Endothelial cell (in vitro differentiated cells): ENCODE measurements at regions not wholly inside any gene's neighbourhood (a gene's known extent, or its start where the extent isn't known, plus 50 kb on each side); places are given as distances from the start of the nearest gene placed in this dataset.

Source experiments
- DNase-seq: peaks from one replicate; pipeline ENCODE4 v3.0.0; 2021; ENCODE audit warnings: low spot score
- H3K27ac Mint-ChIP-seq: one replicate; pipeline ENCODE4 v1.8.0; 2021; ENCODE audit warnings: mixed read lengths, inconsistent platforms; ENCODE audit not compliant: unreplicated experiment
- H3K27me3 Mint-ChIP-seq: one replicate; pipeline ENCODE4 v1.8.0; 2021; ENCODE audit warnings: mild to moderate bottlenecking, moderate library complexity, mixed read lengths, inconsistent platforms; ENCODE audit not compliant: unreplicated experiment
- H3K36me3 Mint-ChIP-seq: one replicate; pipeline ENCODE4 v1.8.0; 2021; ENCODE audit warnings: mild to moderate bottlenecking, low read depth, mixed read lengths, inconsistent platforms; ENCODE audit not compliant: unreplicated experiment
- H3K4me1 Mint-ChIP-seq: one replicate; pipeline ENCODE4 v1.8.0; 2021; ENCODE audit warnings: mild to moderate bottlenecking, mixed read lengths, inconsistent platforms; ENCODE audit not compliant: unreplicated experiment
- H3K4me3 Mint-ChIP-seq: one replicate; pipeline ENCODE4 v1.8.0; 2021; ENCODE audit warnings: mild to moderate bottlenecking, mixed read lengths, inconsistent platforms; ENCODE audit not compliant: unreplicated experiment
- H3K9me3 Mint-ChIP-seq: one replicate; pipeline ENCODE4 v1.8.0; 2021; ENCODE audit warnings: mixed read lengths, inconsistent platforms; ENCODE audit not compliant: unreplicated experiment
- TF ChIP-seq, protein P1 (sequence below): fragments of 200-600 bp; sonication (generic); IDR thresholded peaks from one replicate; pipeline ENCODE4 v1.5.0; 2021; ENCODE audit warnings: antibody characterized with exemption; ENCODE audit not compliant: unreplicated experiment

GRCh38 chr7:156194813-156195212, 382.6 kb upstream of the SHH start:
- no peak overlapping the region for H3K4me3 Mint-ChIP-seq

GRCh38 chr7:156192921-156193320, 380.7 kb upstream of the SHH start:
- Mint-ChIP-seq H3K9me3 (no peaks in the 10 kb centered on the region), H3K27me3 (peaks cover 3% of the 10 kb centered on the region), H3K27ac (no peak overlapping the region), H3K36me3 (no peaks in the 10 kb centered on the region), H3K4me3 (no peak overlapping the region), H3K4me1 (peaks cover 8% of the 10 kb centered on the region)
- TF ChIP-seq, protein P1, sequence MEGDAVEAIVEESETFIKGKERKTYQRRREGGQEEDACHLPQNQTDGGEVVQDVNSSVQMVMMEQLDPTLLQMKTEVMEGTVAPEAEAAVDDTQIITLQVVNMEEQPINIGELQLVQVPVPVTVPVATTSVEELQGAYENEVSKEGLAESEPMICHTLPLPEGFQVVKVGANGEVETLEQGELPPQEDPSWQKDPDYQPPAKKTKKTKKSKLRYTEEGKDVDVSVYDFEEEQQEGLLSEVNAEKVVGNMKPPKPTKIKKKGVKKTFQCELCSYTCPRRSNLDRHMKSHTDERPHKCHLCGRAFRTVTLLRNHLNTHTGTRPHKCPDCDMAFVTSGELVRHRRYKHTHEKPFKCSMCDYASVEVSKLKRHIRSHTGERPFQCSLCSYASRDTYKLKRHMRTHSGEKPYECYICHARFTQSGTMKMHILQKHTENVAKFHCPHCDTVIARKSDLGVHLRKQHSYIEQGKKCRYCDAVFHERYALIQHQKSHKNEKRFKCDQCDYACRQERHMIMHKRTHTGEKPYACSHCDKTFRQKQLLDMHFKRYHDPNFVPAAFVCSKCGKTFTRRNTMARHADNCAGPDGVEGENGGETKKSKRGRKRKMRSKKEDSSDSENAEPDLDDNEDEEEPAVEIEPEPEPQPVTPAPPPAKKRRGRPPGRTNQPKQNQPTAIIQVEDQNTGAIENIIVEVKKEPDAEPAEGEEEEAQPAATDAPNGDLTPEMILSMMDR: no peak
- DNase-seq: no peak

More at GRCh38 chr7:156194813-156195212, 382.6 kb upstream of the SHH start:
- TF ChIP-seq, protein P1: no peak
- Mint-ChIP-seq H3K4me1 (peaks cover 8% of the 10 kb centered on the region), H3K36me3 (no peaks in the 10 kb centered on the region), H3K27ac (no peak overlapping the region), H3K27me3 (peaks cover 4% of the 10 kb centered on the region), H3K9me3 (no peaks in the 10 kb centered on the region)
- no peak for DNase-seq

DNA sequence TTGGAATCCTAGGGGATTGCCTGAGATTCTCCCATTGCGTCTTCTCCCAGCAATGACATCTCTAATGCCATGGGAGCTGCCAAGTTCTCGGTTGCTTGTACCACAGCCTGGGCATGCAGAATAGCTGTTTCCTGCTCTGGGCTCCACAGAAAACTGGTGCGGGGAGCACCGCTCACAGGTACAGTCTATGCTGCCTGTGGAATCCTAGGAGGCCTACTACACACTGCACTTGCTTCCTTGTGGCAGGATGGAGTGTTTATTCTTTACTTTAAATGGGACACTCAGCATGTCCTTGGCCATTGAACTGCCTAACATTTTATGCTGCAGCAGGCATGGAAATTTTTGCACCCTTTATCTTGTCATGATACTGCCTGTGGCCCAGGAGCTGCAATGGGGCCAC, 378.8 kb upstream of the SHH start:
- no peak for DNase-seq
- H3K9me3 Mint-ChIP-seq: no peaks in the 10 kb centered on the region
- peaks cover 6% of the 10 kb centered on the region for H3K4me1 Mint-ChIP-seq
- no peak overlapping the region for H3K27ac Mint-ChIP-seq
- no peak overlapping the region for H3K4me3 Mint-ChIP-seq
- TF ChIP-seq, protein P1: no peak
- no peaks in the 10 kb centered on the region for H3K36me3 Mint-ChIP-seq
- H3K27me3 Mint-ChIP-seq: peaks cover 3% of the 10 kb centered on the region

- Mint-ChIP-seq H3K4me1 (no peaks in the 10 kb centered on the region), H3K4me3 (no peak overlapping the region), H3K27ac (no peak overlapping the region), H3K36me3 (peaks cover 5% of the 10 kb centered on the region), H3K9me3 (peaks cover 7% of the 10 kb centered on the region), H3K27me3 (peaks cover under 1% of the 10 kb centered on the region)
- DNase-seq: no peak
- TF ChIP-seq, protein P1: no peak
Measured at GRCh38 chr7:156185076-156185475, 372.8 kb upstream of the SHH start.

- TF ChIP-seq, protein P1: no peak
Measured at GRCh38 chr7:156184164-156184563, 371.9 kb upstream of the SHH start.

More at GRCh38 chr7:156184164-156184563, 371.9 kb upstream of the SHH start:
- H3K27me3 Mint-ChIP-seq: peaks cover 3% of the 10 kb centered on the region
- no peak overlapping the region for H3K27ac Mint-ChIP-seq
- H3K4me1 Mint-ChIP-seq: no peaks in the 10 kb centered on the region
- H3K9me3 Mint-ChIP-seq: peaks cover 7% of the 10 kb centered on the region
- no peak for DNase-seq
- H3K4me3 Mint-ChIP-seq: no peak overlapping the region
- peaks cover 5% of the 10 kb centered on the region for H3K36me3 Mint-ChIP-seq
